NCI-H446 (cell line): ENCODE measurements at regions not wholly inside any gene's neighbourhood (a gene's known extent, or its start where the extent isn't known, plus 50 kb on each side); places are given as distances from the start of the nearest gene placed in this dataset.

Source experiments
- DNase-seq, 2 experiments: peaks; one replicate each; lab custom pipeline; 2025; lab: John Stamatoyannopoulos, UW

DNA sequence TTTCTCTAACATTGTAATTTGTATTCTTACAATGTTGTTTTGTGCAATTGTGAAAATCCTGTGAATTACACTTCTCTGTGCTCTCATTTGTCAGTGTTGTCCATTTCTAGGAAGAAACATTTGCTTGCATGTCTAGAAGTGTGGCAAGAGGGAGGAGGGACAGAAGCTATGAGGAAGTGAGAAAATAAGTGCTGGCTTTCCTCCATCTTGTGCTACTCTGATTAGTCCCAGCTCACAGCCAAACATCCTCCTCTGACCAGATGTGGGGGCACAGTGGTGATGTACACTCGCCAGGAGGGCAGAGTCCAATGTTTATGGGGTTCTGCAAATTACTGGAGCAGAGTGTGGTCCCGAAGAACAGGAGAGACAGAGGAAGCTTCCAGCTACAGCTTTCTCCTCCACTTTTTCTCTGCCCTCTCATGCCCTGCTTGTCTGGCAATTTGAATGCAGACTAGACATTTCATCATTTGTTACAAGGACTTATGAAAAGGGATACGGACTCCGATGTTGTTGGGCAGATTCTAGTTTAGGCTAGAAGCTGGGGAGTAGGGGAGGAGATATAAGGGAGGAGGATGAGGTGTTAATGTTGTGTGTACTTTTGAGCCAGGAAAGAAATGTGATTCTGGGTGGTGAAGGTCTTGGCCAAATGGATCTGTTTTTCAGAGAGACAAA is 131.0 kb upstream of the C1GALT1 start:
- DNase-seq: no peak

- DNase-seq: no peak
These were observed 128.0 kb upstream of the C1GALT1 start for GRCh38 chr7:7054252-7054830.

- DNase-seq: no peak
These were observed 121.3 kb upstream of the C1GALT1 start for GRCh38 chr7:7060828-7061599.

DNA sequence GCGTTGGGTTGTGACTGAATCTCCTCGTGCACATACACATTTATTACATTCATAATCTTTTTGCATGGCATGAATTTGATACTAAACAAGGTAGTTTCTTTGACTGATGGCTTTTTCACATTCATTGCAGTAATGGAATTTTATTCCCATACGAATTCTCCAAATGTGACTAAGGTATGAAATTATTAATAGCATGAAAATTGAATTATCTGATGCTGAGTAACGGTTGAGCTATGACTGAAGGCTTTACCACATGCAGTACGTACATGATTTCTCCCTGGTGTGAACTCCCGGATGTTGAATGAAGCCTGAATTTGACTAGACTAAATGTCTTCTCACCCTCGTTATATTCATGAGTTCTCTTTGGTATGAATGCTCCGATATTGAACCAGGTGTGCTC is 104.4 kb upstream of the C1GALT1 start:
- DNase-seq: no peak

GRCh38 chr7:7080802-7081201 is 101.5 kb upstream of the C1GALT1 start:
- DNase-seq: no peak

GRCh38 chr7:7090460-7090859 is 91.9 kb upstream of the C1GALT1 start:
- no peak for DNase-seq

DNA sequence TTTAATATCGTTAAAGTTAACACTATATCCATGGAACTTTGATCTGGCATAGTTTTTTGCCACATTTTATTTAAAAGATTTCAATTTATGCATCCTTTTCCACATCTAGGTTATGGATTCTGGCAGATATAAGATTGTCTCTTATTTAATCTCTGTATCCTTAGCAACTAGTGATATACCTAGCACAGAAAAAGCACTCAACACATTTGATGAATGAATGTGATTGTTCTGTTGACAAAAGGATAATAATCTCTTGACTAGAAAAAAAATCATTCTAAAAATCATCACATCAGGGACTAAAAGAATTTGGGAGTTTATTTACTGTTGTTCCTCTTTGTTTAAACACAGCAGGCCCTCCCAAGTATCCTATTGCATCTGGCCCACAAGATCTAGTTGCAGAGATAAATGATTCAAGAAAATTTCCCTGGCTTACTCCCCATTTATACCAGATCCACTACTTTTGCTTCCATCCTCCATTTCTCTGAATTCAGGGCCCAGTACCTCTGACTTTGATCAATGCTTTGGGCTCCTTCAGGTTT is 84.0 kb upstream of the C1GALT1 start:
- DNase-seq: no peak

DNA sequence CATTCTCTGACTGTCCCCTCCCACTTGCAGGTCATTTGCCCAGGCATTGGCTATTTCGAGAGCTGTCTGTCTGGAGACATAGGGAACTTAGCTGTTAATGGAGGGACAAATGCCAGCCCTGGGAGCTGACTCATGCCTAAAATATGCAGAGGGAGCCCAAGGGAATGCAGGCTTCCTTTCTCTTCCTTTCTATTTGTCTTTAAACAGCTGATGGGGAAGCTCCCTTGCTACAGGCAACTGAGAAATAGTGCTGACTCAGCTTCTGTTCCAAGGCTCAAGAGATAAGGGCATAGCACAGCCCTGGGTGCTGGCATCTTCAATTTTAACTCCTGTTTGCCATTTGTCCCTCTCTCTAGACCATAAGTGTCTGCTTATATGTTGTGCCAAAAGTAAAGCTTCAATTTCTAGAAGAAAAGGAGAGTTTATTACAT is 82.7 kb upstream of the C1GALT1 start:
- peak; percentile 43 to 71 for DNase-seq

GRCh38 chr7:7100432-7100849 is 81.9 kb upstream of the C1GALT1 start:
- peak in 1 of 2 experiments; percentile 48 for DNase-seq

DNA sequence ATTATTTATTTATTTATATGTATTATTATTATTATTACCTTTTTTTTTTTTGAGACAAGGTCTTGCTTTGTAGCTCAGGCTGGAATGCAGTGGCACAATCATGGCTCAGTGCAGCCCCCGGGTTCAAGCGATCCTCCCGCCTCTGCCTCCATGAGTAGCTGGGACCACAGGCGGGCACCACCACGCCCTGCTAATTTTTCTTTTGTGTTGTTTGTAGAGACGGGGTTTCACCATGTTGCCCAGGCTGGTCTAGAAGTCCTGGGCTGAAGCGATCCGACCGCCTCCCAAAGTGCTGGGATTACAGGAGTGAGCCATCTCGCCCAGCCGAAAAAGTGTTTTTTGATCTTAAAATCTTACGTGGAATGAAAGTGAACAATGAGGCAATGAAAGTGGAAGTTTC is 79.4 kb upstream of the C1GALT1 start:
- no peak for DNase-seq

- peak; percentile 49 to 81 for DNase-seq
These were observed 78.7 kb upstream of the C1GALT1 start for GRCh38 chr7:7103343-7104313.

GRCh38 chr7:7104314-7104698 is 78.0 kb upstream of the C1GALT1 start:
- no peak for DNase-seq

DNA sequence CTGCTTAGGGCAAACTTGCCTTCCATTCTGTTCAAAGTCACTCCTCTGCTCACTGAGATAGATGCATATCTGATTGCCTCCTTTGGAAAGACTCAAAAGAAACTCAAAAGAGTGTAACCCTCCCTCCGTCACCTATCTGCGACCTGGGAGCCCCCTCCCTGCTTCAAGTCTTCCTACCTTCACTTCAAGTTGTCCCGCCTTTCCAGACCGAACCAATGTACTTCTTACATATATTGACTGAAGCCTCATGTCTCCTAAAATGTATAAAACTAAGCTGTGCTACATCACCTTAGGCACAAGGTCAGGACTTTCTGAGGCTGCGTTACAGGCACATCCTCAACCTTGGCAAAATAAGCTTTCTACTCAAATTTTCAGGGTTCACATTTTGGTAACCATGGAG is 77.4 kb upstream of the C1GALT1 start:
- no peak for DNase-seq

GRCh38 chr7:7105800-7106582 is 76.4 kb upstream of the C1GALT1 start:
- DNase-seq: no peak

- DNase-seq: no peak
These were observed 73.4 kb upstream of the C1GALT1 start for GRCh38 chr7:7108931-7109330.

- DNase-seq: no peak
These were observed 72.4 kb upstream of the C1GALT1 start for GRCh38 chr7:7109934-7110333.

GRCh38 chr7:7110706-7111105 is 71.6 kb upstream of the C1GALT1 start:
- no peak for DNase-seq

GRCh38 chr7:7112868-7113267 is 69.5 kb upstream of the C1GALT1 start:
- no peak for DNase-seq

DNA sequence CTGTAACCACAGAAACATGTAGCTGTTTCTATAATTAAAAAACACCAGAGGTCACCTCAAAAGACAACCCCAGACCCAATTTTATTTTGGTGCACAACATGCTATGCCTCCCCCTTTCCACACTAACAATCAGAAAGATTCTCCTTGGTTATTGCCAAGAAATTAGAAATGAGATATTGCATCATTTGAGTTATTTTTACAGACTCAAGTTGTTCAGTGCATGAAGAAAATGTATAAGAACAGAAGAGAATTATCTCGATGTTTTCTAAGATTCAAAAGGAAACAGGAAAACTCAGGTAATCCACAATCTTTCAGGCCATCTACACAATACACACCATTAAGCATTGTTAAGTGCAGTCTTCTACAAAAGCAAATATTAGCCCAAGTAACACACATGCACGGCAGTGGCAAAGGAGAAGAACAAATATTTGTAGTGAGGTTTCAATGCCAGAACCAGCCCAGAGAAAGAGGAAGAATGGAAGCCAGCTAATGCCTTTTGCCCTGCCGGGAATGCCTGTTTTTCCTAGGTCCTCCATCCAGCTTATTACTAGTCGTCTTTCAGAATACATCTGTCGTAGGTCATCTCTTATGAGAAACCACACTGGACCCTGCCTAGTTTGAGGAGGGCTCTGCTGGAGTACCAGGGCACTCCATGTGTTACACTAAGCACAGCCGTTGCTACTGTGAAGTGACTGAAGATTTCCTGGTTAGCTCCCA is 67.6 kb upstream of the C1GALT1 start:
- DNase-seq: no peak

GRCh38 chr7:7117935-7118586 is 64.3 kb upstream of the C1GALT1 start:
- no peak for DNase-seq
